Endothelial cell of umbilical vein (primary cell): ENCODE measurements at regions not wholly inside any gene's neighbourhood (a gene's known extent, or its start where the extent isn't known, plus 50 kb on each side); places are given as distances from the start of the nearest gene placed in this dataset.

Experiments used
- BruUV-seq: library from RNA; stranded (reverse); fragments of 400-500 nt; replicated peaks from 2 replicates; lab custom pipeline; 2021; lab: Mats Ljungman, UMichigan
- CTCF ChIA-PET: fragments of 300-600, 350-600 bp; sonication (Branson Sonifier 250); formaldehyde crosslinking; loops from one replicate; lab custom pipeline; 2021; ENCODE audit warnings: antibody characterized with exemption, inconsistent platforms; lab: Charles Lee
- POLR2A ChIA-PET: fragments of 300-600, 350-600 bp; sonication (Branson Sonifier 250); formaldehyde crosslinking; loops from one replicate; lab custom pipeline; 2021; ENCODE audit warnings: antibody characterized with exemption, inconsistent platforms; lab: Charles Lee
- DNase-seq: peaks from one replicate; pipeline ENCODE4 v3.0.0-alpha.2; 2011; ENCODE audit warnings: low read depth, low spot score
- FAIRE-seq: peaks from 2 replicates; lab custom pipeline; 2011; peaks lifted over from hg19 to GRCh38; lab: Jason Lieb, UNC
- H2AFZ ChIP-seq: 2 replicates; pipeline ENCODE4 v1.6.0; 2012; ENCODE audit warnings: low read depth, low read length, control low read depth, inconsistent platforms
- H3K27ac ChIP-seq: 2 replicates; pipeline ENCODE4 v1.5.1; 2011; ENCODE audit warnings: low read depth, mild to moderate bottlenecking, control low read depth, low read length, moderate library complexity; ENCODE audit not compliant: insufficient read depth
- H3K27me3 ChIP-seq, 2 experiments: 2 replicates each; pipeline versions ENCODE4 v1.6.0 to v1.6.1; 2011; ENCODE audit warnings: low read length in 2 of 2, mixed read lengths in 1 of 2; ENCODE audit not compliant: control insufficient read depth in 2 of 2, insufficient read depth in 2 of 2
- H3K36me3 ChIP-seq, 2 experiments: 2 replicates in 1 of 2; 3 replicates in 1 of 2; pipeline ENCODE4 v1.5.1; 2011; ENCODE audit warnings: low read length in 2 of 2, mild to moderate bottlenecking in 1 of 2, moderate library complexity in 1 of 2; ENCODE audit not compliant: control insufficient read depth in 2 of 2, insufficient read depth in 2 of 2; ENCODE audit errors: extremely low read depth in 1 of 2
- H3K4me1 ChIP-seq: 3 replicates; pipeline ENCODE4 v1.5.1; 2011; ENCODE audit warnings: mild to moderate bottlenecking, low read length; ENCODE audit not compliant: control insufficient read depth, insufficient read depth; ENCODE audit errors: extremely low read depth
- H3K4me2 ChIP-seq: 2 replicates; pipeline ENCODE4 v1.6.1; 2011; ENCODE audit warnings: low read length, control low read depth, mixed read lengths; ENCODE audit not compliant: insufficient read depth
- H3K4me3 ChIP-seq, 3 experiments: fragments of 200-600 bp in 1 of 3; sonication (generic), shearing (Covaris generic) in 1 of 3; replicated peaks in 1 of 3; 2 replicates each; pipeline ENCODE4 v1.5.1; 2011 to 2016; ENCODE audit warnings: control low read depth in 3 of 3, low read length in 3 of 3, mild to moderate bottlenecking in 2 of 3, inconsistent platforms in 1 of 3, low read depth in 1 of 3, moderate library complexity in 1 of 3; ENCODE audit not compliant: insufficient read depth in 1 of 3
- H3K79me2 ChIP-seq: 2 replicates; pipeline ENCODE4 v1.6.0; 2012; ENCODE audit warnings: low read length, inconsistent platforms; ENCODE audit not compliant: control insufficient read depth, insufficient read depth
- H3K9ac ChIP-seq: replicated peaks from 2 replicates; pipeline ENCODE3; 2011; ENCODE audit warnings: low read length, control low read depth; ENCODE audit not compliant: insufficient read depth; ENCODE audit errors: extremely low read depth
- H3K9me1 ChIP-seq: replicated peaks from 3 replicates; pipeline ENCODE4 v1.6.0; 2011; ENCODE audit warnings: mild to moderate bottlenecking, low read length; ENCODE audit not compliant: control insufficient read depth, insufficient read depth; ENCODE audit errors: extremely low read depth
- H3K9me3 ChIP-seq: replicated peaks from 2 replicates; pipeline ENCODE4 v1.5.1; 2012; ENCODE audit warnings: low read length, inconsistent platforms; ENCODE audit not compliant: control insufficient read depth, insufficient read depth
- H4K20me1 ChIP-seq: replicated peaks from 2 replicates; pipeline ENCODE3; 2011; ENCODE audit warnings: mild to moderate bottlenecking, low read length; ENCODE audit not compliant: control insufficient read depth, insufficient read depth; ENCODE audit errors: extremely low read depth
- FOS ChIP-seq: IDR thresholded peaks from 2 replicates; pipeline ENCODE4 v1.6.1; 2011; ENCODE audit warnings: mild to moderate bottlenecking, low read length, moderate library complexity, borderline replicate concordance; ENCODE audit not compliant: insufficient read depth
- GATA2 ChIP-seq: IDR thresholded peaks from 2 replicates; pipeline ENCODE4 v1.7.0; 2011; ENCODE audit warnings: low read depth, mild to moderate bottlenecking, moderate library complexity, mixed read lengths, low read length; ENCODE audit not compliant: insufficient read length, insufficient read depth
- JUN ChIP-seq: IDR thresholded peaks from 2 replicates; pipeline ENCODE4 v1.6.1; 2011; ENCODE audit warnings: borderline replicate concordance, low read depth; ENCODE audit not compliant: insufficient read length, insufficient read depth
- MYC ChIP-seq: IDR thresholded peaks from one replicate; pipeline ENCODE4 v1.6.1; 2011; ENCODE audit warnings: mild to moderate bottlenecking, low read depth, low read length
- POLR2A ChIP-seq: IDR thresholded peaks from 2 replicates; pipeline ENCODE4 v1.6.1; 2012; ENCODE audit warnings: low read depth, mild to moderate bottlenecking, control low read depth, low read length
- POLR2AphosphoS5 ChIP-seq: IDR thresholded peaks from 2 replicates; pipeline ENCODE4 v1.6.1; 2012; ENCODE audit warnings: low read depth, mild to moderate bottlenecking, control low read depth, low read length, moderate library complexity; ENCODE audit not compliant: insufficient read depth
- dilution Hi-C: fragments of 300-500 bp; cut with MboI; formaldehyde crosslinking; loops from one replicate; pipeline ENCODE4 v1.15.0; 2019; ENCODE audit warnings: low sequenced_read_pairs; ENCODE audit not compliant: extremely low pct_ligation_motif_present
- intact Hi-C: fragments of 100-400 bp; cut with micrococcal nuclease; formaldehyde crosslinking; loops from one replicate; pipeline ENCODE4 v1.10.0; 2022
- TF ChIP-seq, protein P1 (sequence below), 2 donors: IDR thresholded peaks; 1 replicate in 1 of 2; 2 replicates in 1 of 2; pipeline ENCODE4 v1.5.1; 2011; ENCODE audit warnings: low read length in 2 of 2, mild to moderate bottlenecking in 2 of 2, moderate library complexity in 2 of 2, control low read depth in 1 of 2, inconsistent platforms in 1 of 2, low read depth in 1 of 2; ENCODE audit not compliant: insufficient read depth in 1 of 2; ENCODE audit errors: extremely low read depth in 1 of 2
- TF ChIP-seq, protein P2 (sequence below): IDR thresholded peaks from 2 replicates; pipeline ENCODE4 v1.6.1; 2011; ENCODE audit not compliant: insufficient read depth, insufficient read length

DNA sequence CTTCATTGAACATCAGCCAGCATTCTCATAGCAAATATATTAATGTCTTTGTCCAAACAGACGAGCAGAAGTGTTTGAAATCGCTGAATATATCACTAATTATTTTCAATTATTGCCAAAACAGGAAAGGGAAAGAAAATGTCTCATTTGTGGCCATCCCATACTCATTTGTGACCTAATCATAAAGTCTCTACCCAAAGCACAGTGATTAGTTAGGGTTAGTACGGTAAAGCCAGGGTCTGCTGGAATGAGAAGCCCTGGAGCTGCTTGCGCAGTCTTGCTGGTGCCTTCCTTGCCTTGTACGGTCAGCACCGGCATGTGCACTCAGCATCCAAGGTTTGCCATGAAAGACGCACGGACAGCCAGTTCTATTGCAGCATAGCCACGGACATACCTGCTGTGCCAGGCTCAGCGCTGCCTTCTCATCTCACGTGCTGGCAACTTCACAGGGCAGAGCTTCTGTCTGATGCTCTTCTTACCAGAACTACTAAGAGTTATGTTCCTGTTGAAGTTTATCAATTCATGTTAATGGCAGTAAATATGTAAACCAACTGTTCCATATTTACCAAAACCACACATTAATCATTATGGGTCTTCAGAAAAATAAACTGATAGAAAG is 74.7 kb upstream of the POU2AF2 start:
- Histone ChIP-seq H3K27me3 (no peaks in the 10 kb centered on the region), H2AFZ (no peak overlapping the region), H3K36me3 (no peaks in the 10 kb centered on the region), H3K79me2 (no peaks in the 10 kb centered on the region), H4K20me1 (no peaks in the 10 kb centered on the region), H3K4me3 (no peak overlapping the region), H3K9me1 (no peaks in the 10 kb centered on the region), H3K4me2 (no peak overlapping the region), H3K4me1 (no peaks in the 10 kb centered on the region), H3K9ac (no peak overlapping the region), H3K9me3 (no peaks in the 10 kb centered on the region), H3K27ac (no peak overlapping the region)
- no peak for TF ChIP-seq JUN
- TF ChIP-seq POLR2A = no peak
- TF ChIP-seq, protein P1, sequence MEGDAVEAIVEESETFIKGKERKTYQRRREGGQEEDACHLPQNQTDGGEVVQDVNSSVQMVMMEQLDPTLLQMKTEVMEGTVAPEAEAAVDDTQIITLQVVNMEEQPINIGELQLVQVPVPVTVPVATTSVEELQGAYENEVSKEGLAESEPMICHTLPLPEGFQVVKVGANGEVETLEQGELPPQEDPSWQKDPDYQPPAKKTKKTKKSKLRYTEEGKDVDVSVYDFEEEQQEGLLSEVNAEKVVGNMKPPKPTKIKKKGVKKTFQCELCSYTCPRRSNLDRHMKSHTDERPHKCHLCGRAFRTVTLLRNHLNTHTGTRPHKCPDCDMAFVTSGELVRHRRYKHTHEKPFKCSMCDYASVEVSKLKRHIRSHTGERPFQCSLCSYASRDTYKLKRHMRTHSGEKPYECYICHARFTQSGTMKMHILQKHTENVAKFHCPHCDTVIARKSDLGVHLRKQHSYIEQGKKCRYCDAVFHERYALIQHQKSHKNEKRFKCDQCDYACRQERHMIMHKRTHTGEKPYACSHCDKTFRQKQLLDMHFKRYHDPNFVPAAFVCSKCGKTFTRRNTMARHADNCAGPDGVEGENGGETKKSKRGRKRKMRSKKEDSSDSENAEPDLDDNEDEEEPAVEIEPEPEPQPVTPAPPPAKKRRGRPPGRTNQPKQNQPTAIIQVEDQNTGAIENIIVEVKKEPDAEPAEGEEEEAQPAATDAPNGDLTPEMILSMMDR (IDR thresholded peaks at IDR 0.05; ENCODE audit: extremely low read depth in 1 of 2, insufficient read depth in 1 of 2, low read depth in 1 of 2, low read length in 2 of 2) = no peak
- no peak for TF ChIP-seq POLR2AphosphoS5
- TF ChIP-seq GATA2 = no peak
- TF ChIP-seq, protein P2, sequence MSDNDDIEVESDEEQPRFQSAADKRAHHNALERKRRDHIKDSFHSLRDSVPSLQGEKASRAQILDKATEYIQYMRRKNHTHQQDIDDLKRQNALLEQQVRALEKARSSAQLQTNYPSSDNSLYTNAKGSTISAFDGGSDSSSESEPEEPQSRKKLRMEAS = no peak
- TF ChIP-seq MYC = no peak
- no peak for TF ChIP-seq FOS
- ChIA-PET CTCF (no interaction called here), POLR2A (no interaction called here)
- dilution Hi-C loops = no loop called here
- intact Hi-C loops = no loop called here
- DNase-seq (no peak), FAIRE-seq (no peak)
- BruUV-seq = no TSS peak
